ENCODE measurements at regions not wholly inside any gene's neighbourhood (a gene's known extent, or its start where the extent isn't known, plus 50 kb on each side); places are given as distances from the start of the nearest gene placed in this dataset.

GRCh38 chr2:67838205-67838604, 224.6 kb downstream of the C1D start:
- DNase-seq (ENCODE audit: low spot score): no peak

GRCh38 chr2:67839242-67839641, 223.6 kb downstream of the C1D start:
- DNase-seq (ENCODE audit: low spot score): no peak

- no peak for DNase-seq (ENCODE audit: low spot score)
Measured at GRCh38 chr2:67839668-67840067, 223.1 kb downstream of the C1D start.

GRCh38 chr2:67840460-67841068, 222.2 kb downstream of the C1D start:
- DNase-seq (ENCODE audit: low spot score): peak; percentile 67

GRCh38 chr2:67841711-67842110, 221.1 kb downstream of the C1D start:
- no peak for DNase-seq (ENCODE audit: low spot score)

- no peak for DNase-seq (ENCODE audit: low spot score)
Measured at GRCh38 chr2:67842375-67842959, 220.3 kb downstream of the C1D start.

- no peak for DNase-seq (ENCODE audit: low spot score)
Measured at GRCh38 chr2:67844024-67844540, 218.7 kb downstream of the C1D start.

GRCh38 chr2:67845621-67846369, 217.0 kb downstream of the C1D start:
- peak; percentile 21 for DNase-seq (ENCODE audit: low spot score)

- DNase-seq (ENCODE audit: low spot score): peak; percentile 70
Measured at GRCh38 chr2:67846370-67847070, 216.3 kb downstream of the C1D start.

- DNase-seq (ENCODE audit: low spot score): no peak
Measured at GRCh38 chr2:67848551-67849285, 214.1 kb downstream of the C1D start.

- DNase-seq (ENCODE audit: low spot score): no peak
Measured at GRCh38 chr2:67851016-67851415, 211.8 kb downstream of the C1D start.

GRCh38 chr2:67851956-67852824, 210.6 kb downstream of the C1D start:
- no peak for DNase-seq (ENCODE audit: low spot score)

GRCh38 chr2:67854103-67854743, 208.6 kb downstream of the C1D start:
- no peak for DNase-seq (ENCODE audit: low spot score)

- no peak for DNase-seq (ENCODE audit: low spot score)
Measured at GRCh38 chr2:67854798-67855197, 208.0 kb downstream of the C1D start.

GRCh38 chr2:67856866-67857265, 205.9 kb downstream of the C1D start:
- DNase-seq (ENCODE audit: low spot score): no peak

- DNase-seq (ENCODE audit: low spot score): no peak
Measured at GRCh38 chr2:67857836-67858235, 205.0 kb downstream of the C1D start.

- no peak for DNase-seq (ENCODE audit: low spot score)
Measured at GRCh38 chr2:67858886-67859285, 203.9 kb downstream of the C1D start.

- DNase-seq (ENCODE audit: low spot score): no peak
Measured at GRCh38 chr2:67865917-67866316, 196.9 kb downstream of the C1D start.

GRCh38 chr2:67867735-67868134, 195.1 kb downstream of the C1D start:
- DNase-seq (ENCODE audit: low spot score): no peak

GRCh38 chr2:67871686-67872412, 191.0 kb downstream of the C1D start:
- DNase-seq (ENCODE audit: low spot score): no peak
